ENCODE measurements at regions not wholly inside any gene's neighbourhood (a gene's known extent, or its start where the extent isn't known, plus 50 kb on each side); places are given as distances from the start of the nearest gene placed in this dataset.

- ATAC-seq: no peak
- TF ChIP-seq ARNTL (CRISPR knock-in tag; IDR thresholded peaks at IDR 0.05; ENCODE audit: borderline replicate concordance, low read depth): no peak
- no peak for TF ChIP-seq RARB (CRISPR knock-in tag; IDR thresholded peaks at IDR 0.05)
- no peak for TF ChIP-seq ZNF565 (CRISPR knock-in tag; conservative IDR thresholded peaks at IDR 0.05; ENCODE audit: low read depth)
- no peak for TF ChIP-seq BACH2 (CRISPR knock-in tag; IDR thresholded peaks at IDR 0.05; ENCODE audit: borderline replicate concordance)
- TF ChIP-seq ZNF70 (CRISPR knock-in tag; IDR thresholded peaks at IDR 0.05): no peak
- no peak for TF ChIP-seq ZFP3 (CRISPR knock-in tag; IDR thresholded peaks at IDR 0.05)
- TF ChIP-seq, protein P1, sequence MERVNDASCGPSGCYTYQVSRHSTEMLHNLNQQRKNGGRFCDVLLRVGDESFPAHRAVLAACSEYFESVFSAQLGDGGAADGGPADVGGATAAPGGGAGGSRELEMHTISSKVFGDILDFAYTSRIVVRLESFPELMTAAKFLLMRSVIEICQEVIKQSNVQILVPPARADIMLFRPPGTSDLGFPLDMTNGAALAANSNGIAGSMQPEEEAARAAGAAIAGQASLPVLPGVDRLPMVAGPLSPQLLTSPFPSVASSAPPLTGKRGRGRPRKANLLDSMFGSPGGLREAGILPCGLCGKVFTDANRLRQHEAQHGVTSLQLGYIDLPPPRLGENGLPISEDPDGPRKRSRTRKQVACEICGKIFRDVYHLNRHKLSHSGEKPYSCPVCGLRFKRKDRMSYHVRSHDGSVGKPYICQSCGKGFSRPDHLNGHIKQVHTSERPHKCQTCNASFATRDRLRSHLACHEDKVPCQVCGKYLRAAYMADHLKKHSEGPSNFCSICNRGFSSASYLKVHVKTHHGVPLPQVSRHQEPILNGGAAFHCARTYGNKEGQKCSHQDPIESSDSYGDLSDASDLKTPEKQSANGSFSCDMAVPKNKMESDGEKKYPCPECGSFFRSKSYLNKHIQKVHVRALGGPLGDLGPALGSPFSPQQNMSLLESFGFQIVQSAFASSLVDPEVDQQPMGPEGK (CRISPR knock-in tag; IDR thresholded peaks at IDR 0.05; ENCODE audit: borderline replicate concordance): no peak
- no peak for TF ChIP-seq ZNF8 (CRISPR knock-in tag; IDR thresholded peaks at IDR 0.05)
- no peak for TF ChIP-seq PPARA (CRISPR knock-in tag; IDR thresholded peaks at IDR 0.05; ENCODE audit: borderline replicate concordance)
- TF ChIP-seq TCF4 (CRISPR knock-in tag; IDR thresholded peaks at IDR 0.05; ENCODE audit: borderline replicate concordance): no peak
- TF ChIP-seq ISL1 (CRISPR knock-in tag; IDR thresholded peaks at IDR 0.05): no peak
- TF ChIP-seq ZC3H10 (CRISPR knock-in tag; IDR thresholded peaks at IDR 0.05): no peak
- no peak for TF ChIP-seq ESRRG (CRISPR knock-in tag; IDR thresholded peaks at IDR 0.05)
- no peak for TF ChIP-seq TSHZ2 (CRISPR knock-in tag; IDR thresholded peaks at IDR 0.05)
- TF ChIP-seq CSDC2 (CRISPR knock-in tag; IDR thresholded peaks at IDR 0.05): no peak
- TF ChIP-seq OSR1 (CRISPR knock-in tag; IDR thresholded peaks at IDR 0.05): no peak
These were observed 80.6 kb downstream of the MFSD1 start for GRCh38 chr3:158882445-158882844.

GRCh38 chr3:158896729-158897128 is 94.9 kb downstream of the MFSD1 start:
- ATAC-seq: no peak
- no peak for TF ChIP-seq CSDC2 (CRISPR knock-in tag; IDR thresholded peaks at IDR 0.05)
- TF ChIP-seq ARNTL (CRISPR knock-in tag; IDR thresholded peaks at IDR 0.05; ENCODE audit: borderline replicate concordance, low read depth): no peak
- TF ChIP-seq ZNF8 (CRISPR knock-in tag; IDR thresholded peaks at IDR 0.05): no peak
- no peak for TF ChIP-seq RARB (CRISPR knock-in tag; IDR thresholded peaks at IDR 0.05)
- TF ChIP-seq, protein P1 (CRISPR knock-in tag; IDR thresholded peaks at IDR 0.05; ENCODE audit: borderline replicate concordance): no peak
- no peak for TF ChIP-seq ZNF70 (CRISPR knock-in tag; IDR thresholded peaks at IDR 0.05)
- TF ChIP-seq TOX (CRISPR knock-in tag; IDR thresholded peaks at IDR 0.05; ENCODE audit: borderline replicate concordance): no peak
- TF ChIP-seq CREB5 (CRISPR knock-in tag; IDR thresholded peaks at IDR 0.05; ENCODE audit: low read depth): no peak
- TF ChIP-seq ZFP3 (CRISPR knock-in tag; IDR thresholded peaks at IDR 0.05): no peak

GRCh38 chr3:158906749-158907148 is 104.9 kb downstream of the MFSD1 start:
- no peak for ATAC-seq
- TF ChIP-seq TOX (CRISPR knock-in tag; IDR thresholded peaks at IDR 0.05; ENCODE audit: borderline replicate concordance): no peak
- TF ChIP-seq CSRNP3 (CRISPR knock-in tag; IDR thresholded peaks at IDR 0.05): no peak
- TF ChIP-seq ZNF8 (CRISPR knock-in tag; IDR thresholded peaks at IDR 0.05): no peak
- no peak for TF ChIP-seq SNAI2 (CRISPR knock-in tag; IDR thresholded peaks at IDR 0.05)
- no peak for TF ChIP-seq OSR1 (CRISPR knock-in tag; IDR thresholded peaks at IDR 0.05)

All from SK-N-SH treated with all-trans-retinoic acid at 6 μM for 48 hours (cell line).